RPMI7951 (cell line): ENCODE measurements at regions not wholly inside any gene's neighbourhood (a gene's known extent, or its start where the extent isn't known, plus 50 kb on each side); places are given as distances from the start of the nearest gene placed in this dataset.
A peak's percentile ranks its signal among the peaks of the same experiment; 100 is the strongest.

Source experiments
- DNase-seq: peaks from one replicate; pipeline ENCODE4 v3.0.0-alpha.2; 2012; ENCODE audit warnings: low read depth

GRCh38 chr14:60563113-60563512 is 54.2 kb downstream of the SIX6 start:
- peak; percentile 11 for DNase-seq

DNA sequence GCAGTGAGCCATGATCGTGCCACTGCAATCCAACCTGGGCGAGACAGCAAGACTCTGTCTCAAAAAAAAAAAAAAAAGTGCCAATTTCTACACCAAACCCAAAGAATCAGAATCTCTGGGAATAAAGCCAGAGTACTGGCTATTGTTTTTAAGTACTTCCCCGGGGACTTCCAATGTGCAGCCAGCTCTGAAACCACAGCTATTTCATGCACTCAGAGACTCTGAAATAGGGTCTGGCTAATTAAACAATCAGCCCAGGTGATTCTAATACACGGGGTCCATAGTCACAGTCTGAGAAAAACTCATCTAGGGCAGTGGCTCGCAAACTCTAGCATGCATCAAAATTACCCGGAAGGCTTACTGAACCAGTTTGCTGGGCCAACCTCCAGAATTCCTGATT is 56.3 kb downstream of the SIX6 start:
- peak; percentile 41 for DNase-seq

- DNase-seq: peak; percentile 9
Measured at GRCh38 chr14:60566101-60566500, 57.2 kb downstream of the SIX6 start.

DNA sequence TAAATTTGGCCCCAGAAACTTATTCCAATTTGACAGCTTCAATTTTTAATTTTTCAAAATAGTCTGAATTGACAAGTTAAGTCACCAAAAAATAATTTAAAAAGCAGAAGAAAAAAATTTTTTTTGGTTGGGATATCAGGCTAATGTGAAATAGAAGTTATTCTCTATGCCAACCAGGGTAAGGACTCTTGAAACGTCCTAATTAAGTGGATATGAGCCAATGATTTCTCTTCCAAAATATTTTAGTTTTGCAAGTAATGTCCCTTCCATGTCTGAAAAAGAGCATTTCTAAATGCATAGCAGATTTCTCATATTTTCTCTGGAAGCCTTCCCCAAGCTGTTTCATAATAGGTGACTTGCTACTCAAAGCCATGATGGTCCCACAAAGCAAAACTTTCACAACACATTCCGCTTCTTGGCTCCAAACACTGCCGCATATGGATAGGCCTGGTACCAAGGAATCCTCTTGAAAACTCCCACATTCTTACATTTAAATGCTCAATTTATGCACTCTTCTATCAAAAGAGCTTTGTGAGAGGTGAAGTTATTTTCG is 65.1 kb downstream of the SIX6 start:
- no peak for DNase-seq

GRCh38 chr14:60575008-60575407 is 66.1 kb downstream of the SIX6 start:
- DNase-seq: no peak

DNA sequence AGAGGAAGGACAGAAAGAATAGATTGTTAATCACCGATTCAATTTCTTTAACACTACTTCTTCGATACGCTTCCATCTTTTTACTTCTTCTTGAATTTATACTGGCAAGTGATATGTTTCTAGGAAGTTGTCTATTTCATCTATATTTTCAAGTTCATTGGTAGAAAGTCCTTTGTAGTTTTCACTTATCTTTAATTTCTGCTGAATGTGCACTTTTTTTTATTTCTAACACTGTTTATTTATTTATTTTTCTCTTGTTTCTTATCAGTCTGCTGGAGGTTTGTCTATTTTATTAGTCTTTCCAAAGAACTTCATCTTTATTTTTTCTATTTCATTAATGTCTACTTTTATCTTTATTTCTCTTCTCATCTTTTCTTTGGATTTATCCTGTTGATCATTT is 63.6 kb downstream of the SIX1 start:
- DNase-seq: no peak

GRCh38 chr14:60589442-60589841 is 59.8 kb downstream of the SIX1 start:
- no peak for DNase-seq

- no peak for DNase-seq
Measured at GRCh38 chr14:60590991-60591414, 58.3 kb downstream of the SIX1 start.
